Motor neuron (in vitro differentiated cells): ENCODE measurements at regions not wholly inside any gene's neighbourhood (a gene's known extent, or its start where the extent isn't known, plus 50 kb on each side); places are given as distances from the start of the nearest gene placed in this dataset.

Source experiments
- ATAC-seq, 8 experiments: fragments of 200-7000 bp; cut with Tn5 transposase; replicated peaks in 6 of 8; 2 replicates each; pipeline ENCODE4 v1.8.0; 2021; ENCODE audit warnings: mild to moderate bottlenecking in 8 of 8, moderate library complexity in 8 of 8
- H3K27ac ChIP-seq, 2 donors: fragments of 250-450 bp; sonication (Bioruptor Pico); 2 replicates each; pipeline ENCODE4 v1.9.0; 2021; ENCODE audit warnings: antibody characterized with exemption in 2 of 2, mild to moderate bottlenecking in 2 of 2, moderate library complexity in 1 of 2
- H3K4me1 ChIP-seq, 2 donors: fragments of 250-450 bp; sonication (Bioruptor Pico); replicated peaks in 1 of 2; 2 replicates each; pipeline ENCODE4 v1.6.1; 2021; ENCODE audit warnings: antibody characterized with exemption in 2 of 2, mild to moderate bottlenecking in 2 of 2, moderate library complexity in 1 of 2
- H3K4me3 ChIP-seq, 5 donors: fragments of 250-450 bp; sonication (Bioruptor Pico); 2 replicates each; pipeline ENCODE4 v1.9.0; 2021; ENCODE audit warnings: antibody characterized with exemption in 5 of 5, mild to moderate bottlenecking in 5 of 5, moderate library complexity in 4 of 5
- WGBS, 10 experiments: fragments of 450-650 bp; shearing (Covaris generic); methylation state at CpG; one replicate each; pipeline ENCODE4 v1.0.0; 2022; 5-methylcytosine and 5-hydroxymethylcytosine counted together
- in situ Hi-C, 9 experiments: fragments of 400-800 bp; cut with MboI; loops; one replicate each; pipeline ENCODE4 v1.15.0; 2021; ENCODE audit warnings: low sequenced_read_pairs in 9 of 9, low pct_unique_long_range_greater_than_20kb in 2 of 9; ENCODE audit not compliant: unreplicated experiment in 9 of 9

GRCh38 chr1:69363236-69363635, 204.5 kb upstream of the LRRC7 start:
- no peak overlapping the region for H3K27ac ChIP-seq
- in situ Hi-C loops, result no loop called here
- no peak overlapping the region for H3K4me3 ChIP-seq
- no peaks in the 10 kb centered on the region for H3K4me1 ChIP-seq
- ATAC-seq, result no peak
- 0 to 94% (median 83%) methylated on average over 1 to 2 of the region's 2 CpGs; no CpG with 5 or more reads in 1 of the 10 experiments for WGBS, 10 experiments

GRCh38 chr1:69373520-69373919, 194.2 kb upstream of the LRRC7 start:
- 65 to 100% methylated on average over 1 to 3 of the region's 4 CpGs; no CpG with 5 or more reads in 8 of the 10 experiments for WGBS, 10 experiments

GRCh38 chr1:69376408-69376807, 191.3 kb upstream of the LRRC7 start:
- ATAC-seq, result no peak
- WGBS, 10 experiments, result 17 to 100% (median 80%) methylated on average over 1 of the region's 1 CpG; no CpG with 5 or more reads in 1 of the 10 experiments
- Histone ChIP-seq H3K27ac (no peak overlapping the region), H3K4me3 (no peak overlapping the region), H3K4me1 (peaks cover 0 to 3% of the 10 kb centered on the region in 2 donors)
- in situ Hi-C loops, result no loop called here

More at GRCh38 chr1:69373520-69373919, 194.2 kb upstream of the LRRC7 start:
- H3K4me3 ChIP-seq, result no peak overlapping the region
- no peak for ATAC-seq
- in situ Hi-C loops, result no loop called here
- no peak overlapping the region for H3K27ac ChIP-seq
- H3K4me1 ChIP-seq, result no peaks in the 10 kb centered on the region

GRCh38 chr1:69377507-69377906, 190.2 kb upstream of the LRRC7 start:
- 0 to 100% (median 63%) methylated on average over 1 to 2 of the region's 2 CpGs; no CpG with 5 or more reads in 1 of the 10 experiments for WGBS, 10 experiments
- H3K4me3 ChIP-seq, result no peak overlapping the region
- ATAC-seq, result no peak
- no peak overlapping the region for H3K27ac ChIP-seq
- peaks cover 0 to 3% of the 10 kb centered on the region in 2 donors for H3K4me1 ChIP-seq
- in situ Hi-C loops, result no loop called here

- H3K4me3 ChIP-seq, result no peak overlapping the region
- no peak for ATAC-seq
- no peak overlapping the region for H3K27ac ChIP-seq
- in situ Hi-C loops, result no loop called here
- no peaks in the 10 kb centered on the region for H3K4me1 ChIP-seq
These were observed 179.7 kb upstream of the LRRC7 start for GRCh38 chr1:69388044-69388443.

- in situ Hi-C loops, result no loop called here
- no peak overlapping the region for H3K27ac ChIP-seq
- no peak overlapping the region for H3K4me3 ChIP-seq
- H3K4me1 ChIP-seq, result no peaks in the 10 kb centered on the region
- WGBS, 10 experiments, result 0 to 100% (median 82%) methylated on average over 1 of the region's 1 CpG; no CpG with 5 or more reads in 6 of the 10 experiments
- no peak for ATAC-seq
These were observed 167.6 kb upstream of the LRRC7 start for GRCh38 chr1:69400128-69400527.

GRCh38 chr1:69401879-69402278, 165.8 kb upstream of the LRRC7 start:
- Histone ChIP-seq H3K27ac (no peak overlapping the region), H3K4me1 (no peaks in the 10 kb centered on the region), H3K4me3 (no peak overlapping the region)
- WGBS, 10 experiments, result 39 to 100% (median 90%) methylated on average over 1 to 3 of the region's 3 CpGs; no CpG with 5 or more reads in 2 of the 10 experiments
- in situ Hi-C loops, result no loop called here
- no peak for ATAC-seq

- ATAC-seq, result no peak
- WGBS, 10 experiments, result 0 to 87% (median 55%) methylated on average over 2 to 3 of the region's 3 CpGs; no CpG with 5 or more reads in 3 of the 10 experiments
These were observed 163.9 kb upstream of the LRRC7 start for GRCh38 chr1:69403756-69404320.

GRCh38 chr1:69404486-69404885, 163.2 kb upstream of the LRRC7 start:
- ATAC-seq, result no peak
- in situ Hi-C loops, result no loop called here
- H3K4me3 ChIP-seq, result no peak overlapping the region
- no peak overlapping the region for H3K27ac ChIP-seq
- H3K4me1 ChIP-seq, result no peaks in the 10 kb centered on the region
- 31 to 100% (median 83%) methylated on average over 1 of the region's 1 CpG; no CpG with 5 or more reads in 2 of the 10 experiments for WGBS, 10 experiments

More at GRCh38 chr1:69403756-69404320, 163.9 kb upstream of the LRRC7 start:
- H3K4me3 ChIP-seq, result no peak overlapping the region
- in situ Hi-C loops, result no loop called here
- H3K4me1 ChIP-seq, result no peaks in the 10 kb centered on the region
- H3K27ac ChIP-seq, result no peak overlapping the region

GRCh38 chr1:69406244-69406643, 161.5 kb upstream of the LRRC7 start:
- H3K27ac ChIP-seq, result no peak overlapping the region
- no peak for ATAC-seq
- WGBS, 10 experiments, result 4 to 100% (median 83%) methylated on average over 1 to 3 of the region's 3 CpGs
- no peaks in the 10 kb centered on the region for H3K4me1 ChIP-seq
- no peak overlapping the region for H3K4me3 ChIP-seq
- in situ Hi-C loops, result no loop called here

GRCh38 chr1:69409731-69410456, 157.8 kb upstream of the LRRC7 start:
- WGBS, 10 experiments, result 0 to 100% (median 86%) methylated on average over 1 to 3 of the region's 3 CpGs; no CpG with 5 or more reads in 3 of the 10 experiments
- H3K27ac ChIP-seq, result no peak overlapping the region

GRCh38 chr1:69410457-69410850, 157.3 kb upstream of the LRRC7 start:
- in situ Hi-C loops, result no loop called here
- 20 to 80% (median 64%) methylated on average over 1 to 3 of the region's 3 CpGs; no CpG with 5 or more reads in 5 of the 10 experiments for WGBS, 10 experiments
- Histone ChIP-seq H3K4me1 (no peaks in the 10 kb centered on the region), H3K4me3 (no peak overlapping the region), H3K27ac (no peak overlapping the region)
- no peak for ATAC-seq

More at GRCh38 chr1:69409731-69410456, 157.8 kb upstream of the LRRC7 start:
- Histone ChIP-seq H3K4me3 (no peak overlapping the region), H3K4me1 (no peaks in the 10 kb centered on the region)
- ATAC-seq, result no peak
- in situ Hi-C loops, result no loop called here

GRCh38 chr1:69410893-69411292, 156.8 kb upstream of the LRRC7 start:
- no peaks in the 10 kb centered on the region for H3K4me1 ChIP-seq
- WGBS, 10 experiments, result 0 to 80% (median 37%) methylated on average over 1 to 2 of the region's 2 CpGs; no CpG with 5 or more reads in 2 of the 10 experiments
- no peak overlapping the region for H3K27ac ChIP-seq
- in situ Hi-C loops, result no loop called here
- ATAC-seq, result no peak
- H3K4me3 ChIP-seq, result no peak overlapping the region

- no peak for ATAC-seq
- Histone ChIP-seq H3K27ac (no peak overlapping the region), H3K4me3 (no peak overlapping the region), H3K4me1 (no peaks in the 10 kb centered on the region)
- in situ Hi-C loops, result no loop called here
These were observed 156.1 kb upstream of the LRRC7 start for GRCh38 chr1:69411617-69412016.
